Central memory CD4-positive, alpha-beta T cell (primary cell): ENCODE measurements at regions not wholly inside any gene's neighbourhood (a gene's known extent, or its start where the extent isn't known, plus 50 kb on each side); places are given as distances from the start of the nearest gene placed in this dataset.
"Not testable (repeated sequence)": the region's sequence is repeated elsewhere in the genome, so short reads cannot be mapped to it uniquely, and the experiment has no call there.

Source experiments
- DNase-seq: peaks from one replicate; pipeline ENCODE4 v3.0.0; 2022

DNA sequence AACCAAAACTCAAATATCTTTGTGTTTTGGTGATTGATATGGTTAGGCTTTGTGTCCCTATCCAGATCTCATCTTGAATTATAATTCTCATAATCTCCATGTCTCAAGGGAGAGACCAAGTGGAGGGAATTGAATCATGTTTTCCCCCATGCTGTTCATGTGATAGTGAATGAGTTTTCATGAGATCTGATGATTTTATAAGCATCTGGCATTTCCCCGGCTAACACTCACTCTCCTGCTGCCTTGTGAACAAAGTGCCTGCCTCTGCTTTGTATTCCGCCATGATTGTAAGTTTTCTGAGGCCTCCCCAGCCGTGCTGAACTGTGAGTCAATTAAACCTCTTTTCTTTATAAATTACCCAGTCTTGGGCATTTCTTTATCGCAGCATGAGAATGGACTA is 419.5 kb downstream of the SH2D4B start:
- DNase-seq: no peak

DNA sequence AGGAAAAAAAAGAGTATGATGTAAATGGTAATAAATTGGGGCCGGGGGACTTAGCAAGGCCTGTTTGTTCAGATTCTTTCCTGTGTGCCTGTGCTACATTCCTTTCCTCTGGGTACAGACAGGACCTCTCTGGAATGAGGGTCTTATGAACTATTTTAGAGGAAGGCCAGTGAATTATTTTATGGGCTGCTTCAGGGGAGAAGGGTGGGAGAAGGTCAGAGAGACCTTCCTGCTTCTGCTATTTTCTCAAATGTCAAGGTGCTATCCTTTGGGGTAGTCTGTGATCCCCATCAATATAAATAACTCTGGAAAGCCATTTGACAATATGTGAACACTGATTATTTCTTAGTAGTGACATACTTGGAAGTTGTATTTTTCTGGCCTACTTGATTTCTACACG is 426.5 kb downstream of the SH2D4B start:
- no peak for DNase-seq

DNA sequence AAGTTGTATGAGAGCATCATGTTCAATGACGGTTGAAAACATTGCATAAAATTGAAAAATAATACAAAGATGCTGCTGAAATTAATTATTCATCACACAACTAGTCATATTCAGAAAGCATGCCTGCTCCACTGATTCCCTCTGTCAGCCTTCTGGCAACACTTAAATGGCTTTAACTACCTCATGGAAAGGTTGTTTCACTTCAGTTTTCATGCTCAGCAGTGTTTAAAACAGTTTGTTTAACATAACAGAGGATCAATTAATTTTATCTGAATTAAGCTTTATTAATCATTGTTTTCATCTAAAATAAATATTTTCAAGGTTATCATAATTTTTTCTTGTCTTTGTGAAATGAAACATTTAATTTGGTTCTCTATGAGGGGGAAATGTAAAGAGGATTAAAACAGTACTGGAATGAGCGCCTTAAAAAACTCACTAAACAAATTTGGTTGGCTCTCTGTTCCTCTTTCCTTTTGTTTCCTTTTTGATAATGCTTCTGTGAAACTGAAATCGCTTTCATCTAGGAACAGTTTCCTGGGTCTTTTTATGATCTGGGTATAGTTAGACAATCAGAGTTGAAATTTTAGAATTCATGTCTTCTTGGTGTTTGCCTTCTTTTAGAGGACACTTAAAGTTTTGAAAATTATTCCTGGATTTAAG is 427.4 kb downstream of the SH2D4B start:
- no peak for DNase-seq

DNA sequence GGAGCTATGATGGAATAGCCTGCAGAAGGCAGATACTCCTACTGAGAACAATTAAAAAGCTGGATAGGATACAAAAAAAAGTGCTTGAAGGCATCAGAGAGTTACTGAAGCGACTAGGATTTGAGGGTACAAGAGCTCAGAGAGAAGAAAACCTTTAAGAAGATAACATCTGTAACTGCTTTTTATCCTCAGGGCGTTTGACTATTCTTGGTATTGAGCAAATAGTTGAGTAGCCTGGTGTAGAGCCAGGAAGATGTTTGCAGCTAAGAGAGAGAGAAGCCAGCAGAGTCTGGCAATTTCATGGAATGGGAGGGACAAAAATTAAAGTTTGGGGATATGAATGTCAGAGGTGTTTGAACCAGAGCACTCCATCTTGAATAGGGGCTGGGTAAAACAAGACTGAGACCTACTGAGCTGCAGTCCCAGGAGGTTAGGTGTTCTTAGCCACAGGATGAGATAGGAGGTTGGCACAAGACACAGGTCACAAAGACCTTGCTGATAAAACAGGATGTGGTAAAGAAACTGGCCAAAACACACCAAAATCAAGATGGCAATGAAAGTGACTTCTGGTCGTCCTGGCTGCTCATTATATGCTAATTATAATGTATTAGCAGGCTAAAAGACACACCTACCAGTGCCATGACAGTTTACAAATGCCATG is 428.8 kb downstream of the SH2D4B start:
- no peak for DNase-seq

DNA sequence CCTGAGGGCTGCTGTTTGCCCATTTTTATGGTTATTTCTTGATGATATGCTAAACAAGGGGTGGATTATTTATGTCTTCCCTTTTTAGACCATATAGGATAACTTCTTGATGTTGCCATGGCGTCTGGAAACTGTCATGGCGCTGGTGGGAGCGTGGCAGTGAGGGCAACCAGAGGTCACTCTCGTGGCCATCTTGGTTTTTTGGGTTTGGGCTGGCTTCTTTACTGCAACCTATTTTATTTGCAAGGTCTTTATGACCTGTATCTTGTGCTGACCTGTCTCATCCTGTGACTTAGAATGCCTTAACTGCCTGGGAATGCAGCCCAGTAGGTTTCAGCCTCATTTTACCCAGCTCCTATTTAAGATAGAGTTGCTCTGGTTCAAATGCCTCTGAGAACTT is 429.7 kb downstream of the SH2D4B start:
- DNase-seq: not testable (repeated sequence)

DNA sequence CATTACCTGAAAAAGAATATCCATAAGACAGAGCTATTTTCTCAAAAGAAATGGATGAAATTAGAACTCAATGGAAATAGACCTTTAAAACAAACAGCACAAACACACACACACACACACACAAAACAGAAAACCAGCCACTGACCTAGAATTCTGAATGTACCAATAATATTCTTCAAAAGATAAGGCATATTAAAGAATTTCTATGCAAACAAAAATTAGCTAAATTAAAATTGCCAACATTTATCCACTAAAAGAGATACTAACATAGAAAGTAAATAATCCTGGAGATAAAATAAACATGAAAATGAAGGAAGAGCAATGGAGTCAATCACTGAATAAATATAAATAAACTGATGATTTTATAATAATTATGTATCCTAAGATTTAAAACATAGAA is 431.2 kb downstream of the SH2D4B start:
- no peak for DNase-seq

DNA sequence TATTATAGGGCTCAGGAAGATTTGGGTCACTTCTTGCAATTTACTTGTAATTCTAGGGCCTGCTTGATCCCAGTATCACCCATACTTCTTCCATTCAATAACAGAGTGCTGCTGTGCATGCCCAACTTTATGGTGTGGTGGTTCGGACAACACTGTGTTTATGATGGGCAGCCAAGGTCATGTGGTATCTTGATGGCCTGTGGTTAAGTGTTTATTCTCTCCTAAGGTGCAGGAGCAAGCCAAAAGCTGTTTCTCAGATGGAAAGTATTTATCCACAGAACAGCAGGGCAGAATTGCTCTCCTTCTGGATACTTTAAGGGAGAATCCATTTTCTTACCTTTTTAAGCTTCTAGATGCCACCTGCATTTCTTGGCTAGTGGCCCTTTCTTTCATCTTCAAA is 433.8 kb downstream of the SH2D4B start:
- DNase-seq: no peak

DNA sequence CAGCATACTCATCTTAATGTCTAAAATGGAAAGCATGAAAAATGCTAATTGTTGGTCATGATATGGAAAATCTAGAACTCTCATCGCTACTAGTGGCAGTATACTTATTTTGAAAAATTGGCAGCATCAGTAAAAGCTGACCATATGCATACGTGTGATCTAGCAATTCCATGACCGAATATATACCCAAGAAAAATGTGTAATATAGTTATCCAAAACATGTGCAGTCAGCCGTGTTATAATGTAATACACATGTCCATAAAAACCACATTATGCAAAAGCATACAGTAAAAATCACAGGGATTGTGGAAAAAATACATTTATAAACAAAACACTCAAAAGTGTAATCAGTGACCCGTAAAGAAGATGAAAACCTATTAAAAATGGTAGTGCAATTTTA is 439.0 kb downstream of the SH2D4B start:
- no peak for DNase-seq

DNA sequence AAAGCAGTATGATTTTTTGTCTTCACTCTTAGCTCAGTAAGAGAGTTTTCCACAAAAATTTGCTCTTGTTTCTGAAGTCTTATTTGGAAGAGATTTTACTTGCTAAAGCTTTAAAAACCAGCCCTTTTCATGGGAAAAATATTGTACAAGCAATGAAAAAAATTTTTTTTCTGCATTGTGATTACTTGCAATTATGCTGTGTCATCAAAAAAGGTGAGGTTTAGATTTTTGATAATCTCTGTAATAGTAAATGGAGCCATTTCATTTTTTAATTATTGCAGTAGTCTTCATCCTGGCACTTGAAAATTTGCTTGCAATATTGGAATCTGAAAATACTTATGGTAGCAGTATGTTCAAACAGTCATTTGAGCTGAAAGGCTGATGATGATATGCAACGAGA is 447.4 kb downstream of the SH2D4B start:
- DNase-seq: no peak

DNA sequence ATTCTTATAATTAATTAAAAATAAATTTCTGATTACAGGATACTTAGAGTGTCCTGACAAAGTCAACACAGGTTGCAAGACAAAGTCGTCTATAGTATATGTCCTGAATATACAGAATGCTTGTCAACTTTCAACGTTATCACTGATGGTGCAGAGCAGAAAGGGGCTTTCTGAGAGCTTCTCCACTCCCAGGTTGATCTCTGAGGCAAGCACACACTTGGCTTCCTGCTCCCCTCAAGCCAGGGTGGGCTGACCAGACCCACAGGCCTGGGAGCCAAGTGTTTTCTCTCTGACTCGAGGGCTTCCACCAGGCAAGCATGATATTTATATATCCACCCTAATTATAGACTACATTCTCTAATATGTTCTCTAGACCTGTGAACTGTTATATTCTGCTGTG is 448.9 kb downstream of the SH2D4B start:
- no peak for DNase-seq

DNA sequence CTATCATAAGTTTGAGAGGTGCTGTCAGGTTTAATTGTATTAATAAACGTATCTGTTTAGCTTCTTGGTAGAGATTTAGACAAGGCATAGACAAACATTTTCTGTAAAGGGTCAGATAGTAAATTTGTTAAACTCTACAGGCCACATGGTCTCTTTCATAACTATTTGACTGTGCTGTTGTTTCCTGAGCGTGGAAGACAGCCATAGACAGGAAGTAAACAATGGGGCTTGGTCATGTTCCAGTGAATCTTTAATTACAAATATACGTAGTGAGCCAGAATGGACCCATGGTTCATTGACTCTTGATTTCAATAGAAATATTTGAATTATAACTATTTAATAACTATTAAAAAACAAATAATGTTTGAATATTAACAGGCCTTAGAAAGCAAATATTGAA is 451.1 kb downstream of the SH2D4B start:
- DNase-seq: no peak

DNA sequence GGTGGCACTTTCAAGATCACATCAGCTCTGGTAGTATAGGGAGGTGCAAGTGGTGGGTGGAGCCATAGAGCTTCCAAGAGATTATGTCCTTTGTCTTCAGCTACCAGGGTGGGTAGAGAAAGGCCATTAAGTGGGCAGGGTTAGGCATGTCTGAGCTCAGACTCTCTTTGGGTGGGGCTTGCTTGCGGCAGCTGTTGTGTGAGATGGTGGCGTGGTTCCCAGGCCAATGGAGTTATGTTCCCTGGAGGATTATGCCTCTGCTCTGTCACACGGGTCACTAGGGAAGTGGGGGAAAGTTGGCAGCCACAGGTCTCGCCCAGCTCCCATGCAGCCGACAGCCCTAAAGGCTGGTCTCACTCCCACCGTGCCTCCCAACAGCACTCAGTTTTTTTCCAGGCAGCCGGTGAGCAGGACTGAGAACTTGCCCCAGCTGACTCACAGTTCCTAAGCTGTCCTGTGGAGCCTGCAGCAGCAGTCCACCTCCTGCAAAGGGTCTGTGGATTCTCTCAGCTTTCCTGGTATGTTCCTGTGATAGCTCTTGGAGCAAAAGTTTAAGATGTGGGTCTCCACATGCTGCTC is 459.0 kb downstream of the SH2D4B start:
- DNase-seq: no peak

DNA sequence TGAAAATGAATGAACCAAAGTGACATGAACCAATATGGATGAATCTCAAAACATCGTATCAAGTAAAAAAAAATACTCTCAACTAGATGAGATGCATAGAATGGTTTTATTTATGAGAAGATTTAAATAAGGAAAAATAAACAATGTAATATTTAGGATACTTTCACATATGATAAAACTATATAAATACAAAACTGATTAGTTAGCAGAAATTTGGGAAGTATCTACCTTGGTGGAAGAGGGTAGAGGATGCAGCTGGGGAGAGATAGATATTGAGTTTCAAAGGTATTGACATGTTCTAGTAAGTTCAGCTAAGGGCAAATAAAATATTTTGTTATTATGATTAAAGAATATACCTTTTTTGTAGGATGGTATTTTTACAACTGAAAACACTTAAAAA is 463.1 kb downstream of the SH2D4B start:
- DNase-seq: no peak

DNA sequence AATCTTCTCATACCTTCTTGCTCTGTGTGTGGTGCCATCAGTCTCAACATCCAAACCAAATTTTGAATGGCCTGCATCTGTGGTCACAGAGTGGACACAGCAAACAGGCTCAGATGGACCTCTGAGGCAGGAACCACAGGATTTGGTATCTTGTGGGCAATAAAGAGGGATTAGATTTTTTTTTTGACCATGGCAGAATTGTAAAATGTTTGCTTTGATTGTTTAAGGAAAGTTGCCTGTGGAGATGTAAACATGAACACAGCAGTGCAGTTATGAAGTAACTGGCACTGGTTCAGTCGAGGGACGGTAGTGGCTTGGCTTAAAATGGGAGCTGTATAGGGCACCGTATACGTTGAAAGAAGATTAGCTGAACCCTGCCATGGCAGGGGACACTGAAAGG is 464.7 kb downstream of the SH2D4B start:
- no peak for DNase-seq

DNA sequence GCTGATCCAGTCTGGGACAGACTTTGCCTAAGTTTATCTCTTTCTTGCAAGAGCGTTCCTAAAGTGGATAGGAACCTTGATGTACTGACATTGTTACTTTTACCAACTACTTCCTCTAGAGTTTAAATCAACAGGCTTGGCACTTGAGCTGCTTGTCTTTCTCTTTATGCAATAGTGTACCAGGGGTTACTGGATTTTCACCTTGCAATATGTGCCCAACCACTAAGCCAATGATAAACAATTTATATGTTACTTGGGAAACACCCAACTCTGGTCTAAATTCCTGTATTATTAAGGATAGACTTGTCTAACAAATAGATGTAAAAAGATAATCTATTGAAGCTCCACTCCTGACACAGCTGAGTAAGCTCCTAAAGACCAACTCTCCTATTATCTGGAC is 470.2 kb downstream of the SH2D4B start:
- DNase-seq: no peak

DNA sequence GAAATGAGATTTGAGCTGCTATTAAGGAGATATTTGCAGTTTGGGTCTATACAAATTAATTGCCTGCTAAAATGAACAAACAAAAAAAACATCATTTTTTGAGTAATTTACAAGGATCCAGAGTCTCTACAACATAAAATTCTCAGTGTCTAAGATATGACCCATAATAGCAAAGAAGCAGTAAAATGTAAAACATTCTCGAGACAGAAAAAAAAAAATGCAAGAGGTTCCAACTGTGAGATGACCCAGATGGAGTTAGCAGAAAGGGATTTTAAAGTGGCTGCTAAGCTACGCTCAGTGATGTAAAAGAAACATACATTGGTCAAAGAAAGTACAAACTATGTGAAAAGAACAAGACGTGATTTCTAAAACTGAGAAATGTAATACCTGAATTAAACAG is 471.0 kb downstream of the SH2D4B start:
- no peak for DNase-seq

DNA sequence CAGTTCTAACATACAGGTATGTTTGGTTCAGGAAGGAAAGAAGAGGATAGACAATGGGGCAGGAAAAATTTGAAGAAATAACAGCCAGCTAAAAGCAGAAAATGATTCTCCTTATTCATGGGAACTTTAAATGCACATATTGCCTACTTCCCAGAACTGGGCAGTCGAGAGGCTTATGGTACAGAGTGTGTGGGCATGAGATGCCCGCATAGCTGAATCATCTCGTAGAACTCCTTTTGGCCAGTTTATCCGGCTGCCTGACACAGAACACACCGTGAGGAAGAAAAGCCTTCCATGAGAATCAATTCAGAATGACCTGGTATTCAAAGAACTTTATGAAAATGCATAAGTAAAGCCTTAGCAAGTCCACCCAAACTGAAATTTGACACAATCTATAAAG is 471.6 kb downstream of the SH2D4B start:
- no peak for DNase-seq

DNA sequence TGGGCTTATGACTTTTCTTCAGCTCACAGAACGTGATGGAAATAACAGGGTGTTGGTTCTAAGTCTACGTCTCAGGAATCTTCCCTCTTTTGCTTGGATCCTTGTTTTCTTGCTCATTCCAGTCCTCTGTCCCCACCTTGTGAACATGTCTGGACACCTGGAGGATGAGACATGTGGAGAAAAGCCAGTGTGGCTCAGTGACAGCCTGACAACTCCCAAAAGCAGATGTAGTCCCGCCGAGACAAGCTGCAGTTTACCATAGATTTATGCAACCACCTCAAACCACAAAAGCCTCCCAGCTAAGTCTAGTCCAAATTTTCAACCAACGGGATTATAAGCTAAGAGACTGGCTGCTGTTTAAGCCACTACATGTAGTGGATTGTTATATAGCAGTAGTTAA is 476.1 kb downstream of the SH2D4B start:
- no peak for DNase-seq

DNA sequence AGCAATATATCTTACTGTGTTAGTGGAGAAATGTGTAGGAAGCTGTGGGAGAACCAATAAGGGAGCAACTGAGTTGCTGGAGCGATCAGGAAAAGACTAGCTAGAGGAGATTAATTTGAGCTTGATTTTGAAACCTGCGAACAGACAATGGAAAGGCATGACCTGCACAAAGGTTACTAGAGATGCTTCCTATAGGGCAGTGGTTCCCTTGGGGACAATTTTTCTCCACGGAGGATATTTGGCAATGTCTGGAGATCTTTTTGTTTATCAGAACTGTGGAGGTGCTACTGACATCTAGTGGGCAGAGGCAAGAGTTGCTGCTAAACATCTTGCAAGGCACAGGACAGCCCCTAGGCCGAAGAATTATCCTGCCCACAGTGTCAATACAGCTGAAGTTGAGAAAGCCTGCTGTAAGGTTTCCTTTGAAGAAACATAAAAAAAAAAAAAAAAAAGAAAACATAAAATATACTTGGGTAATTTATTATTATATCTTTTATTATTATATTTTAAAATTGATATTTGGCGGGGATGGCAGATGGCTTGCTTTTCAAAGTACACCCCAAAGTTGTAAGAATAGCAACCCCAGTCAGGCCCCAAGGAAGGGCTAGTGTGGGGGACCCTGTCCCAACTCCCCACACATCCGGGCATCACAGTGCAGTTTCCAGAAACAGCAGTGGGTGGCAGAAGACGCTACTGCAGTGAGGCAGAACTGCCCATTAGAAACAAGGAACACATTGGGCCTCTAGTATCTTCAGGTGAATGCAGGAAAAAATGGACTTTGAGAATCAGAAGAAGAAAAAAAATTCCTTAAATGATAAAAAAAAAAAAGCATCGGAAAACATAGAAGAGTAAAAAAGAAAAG is 481.6 kb downstream of the SH2D4B start:
- no peak for DNase-seq

DNA sequence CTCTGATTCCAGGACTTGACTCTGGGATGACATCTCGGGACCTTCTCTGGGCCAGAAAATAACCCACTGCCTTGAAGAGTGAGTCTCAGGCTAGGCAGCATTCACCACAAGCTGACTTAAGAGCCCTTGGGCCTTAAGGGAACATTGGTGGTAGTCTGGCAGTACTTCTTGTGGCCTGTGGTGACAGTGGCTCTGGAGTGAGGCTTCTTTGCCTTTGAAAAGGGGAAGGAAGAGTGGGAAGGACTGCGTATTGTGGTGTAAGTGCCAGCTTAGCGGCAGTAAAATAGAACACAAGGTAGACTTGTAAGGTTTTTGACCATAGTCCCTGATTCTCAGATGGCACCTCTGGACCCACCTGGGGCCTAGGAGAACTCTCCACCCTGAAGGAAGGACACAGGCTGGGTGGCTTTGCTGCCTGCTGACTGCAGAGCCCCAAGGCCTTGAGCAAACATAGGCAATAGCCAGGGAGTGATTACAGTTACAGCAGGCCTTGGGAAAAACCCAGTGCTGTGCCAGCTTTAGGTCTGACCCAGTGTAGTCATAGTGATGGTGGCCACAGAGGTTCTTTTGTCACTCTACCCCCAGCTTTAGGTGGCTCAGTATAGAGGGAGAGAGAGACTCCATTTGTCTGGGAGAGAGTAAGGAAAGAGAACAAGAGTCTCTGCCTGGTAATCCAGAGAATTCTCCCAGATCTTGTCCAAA is 483.9 kb downstream of the SH2D4B start:
- no peak for DNase-seq

DNA sequence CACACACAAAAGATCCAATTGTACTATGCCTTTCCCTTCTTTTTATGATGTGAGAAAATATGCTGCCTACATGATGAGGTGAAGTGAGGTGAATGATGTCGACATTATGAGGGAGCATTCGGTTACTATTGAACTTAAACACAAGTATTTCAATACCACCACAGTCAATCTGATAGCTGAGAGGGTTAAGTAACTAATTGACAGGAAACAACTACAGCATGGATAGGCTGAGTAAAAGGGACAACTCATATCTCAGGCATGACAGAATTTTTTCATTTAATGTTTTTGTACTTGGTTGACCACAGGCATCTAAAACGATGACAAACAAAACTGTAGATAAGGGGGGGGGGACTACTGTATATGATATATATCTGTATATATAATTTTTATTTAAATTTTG is 488.9 kb downstream of the SH2D4B start:
- no peak for DNase-seq

DNA sequence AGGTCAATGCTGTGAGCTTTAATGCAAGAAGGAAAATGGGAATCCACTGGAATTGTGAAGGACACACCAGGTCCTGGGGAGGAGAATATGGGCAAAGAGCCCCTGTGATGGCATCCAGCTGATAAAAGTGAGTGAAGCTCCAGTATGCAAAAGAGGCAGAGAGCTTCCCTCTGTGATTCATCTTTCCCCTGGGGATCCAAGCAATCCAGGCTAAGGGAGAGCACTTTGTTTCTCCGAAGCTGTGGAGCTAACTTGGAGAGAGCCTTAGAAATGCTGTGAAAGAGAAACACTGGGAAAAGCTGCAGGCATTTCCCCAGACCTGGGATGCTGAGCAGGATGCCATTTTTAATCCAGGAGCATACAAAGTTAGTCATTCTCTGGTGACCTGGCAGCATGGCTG is 489.5 kb downstream of the SH2D4B start:
- DNase-seq: no peak

DNA sequence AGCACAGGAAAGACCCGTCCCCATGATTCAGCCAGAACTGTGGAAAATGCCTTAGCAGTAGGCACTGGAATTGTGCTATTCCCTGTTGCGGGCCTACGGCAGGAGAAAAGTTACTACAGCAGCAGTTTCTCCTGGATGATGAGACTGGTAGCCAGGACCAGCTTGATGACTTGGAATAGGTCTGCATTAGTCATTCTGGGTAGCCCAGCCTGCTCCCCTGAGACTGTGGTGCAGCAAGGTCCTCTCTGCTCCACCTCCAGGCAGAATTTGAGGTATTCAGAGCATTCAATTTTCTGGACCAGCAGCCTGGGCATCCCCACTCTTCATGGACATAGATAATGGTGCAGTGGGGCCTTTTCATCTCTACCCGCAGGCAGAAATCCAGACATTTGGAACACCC is 490.0 kb downstream of the SH2D4B start:
- DNase-seq: no peak
